ENCODE measurements at regions not wholly inside any gene's neighbourhood (a gene's known extent, or its start where the extent isn't known, plus 50 kb on each side); places are given as distances from the start of the nearest gene placed in this dataset.

- no peak overlapping the region for H3K4me3 ChIP-seq (ENCODE audit: low read length in 2 of 2)
- WGBS, 2 donors, result 9 to 11% methylated on average over 1 of the region's 1 CpG
- no peaks in the 10 kb centered on the region for H3K27me3 ChIP-seq (ENCODE audit: control insufficient read depth in 1 of 2, insufficient read depth in 2 of 2, low read length in 1 of 2)
- H3K4me1 ChIP-seq (ENCODE audit: control insufficient read depth in 1 of 2, insufficient read depth in 2 of 2, low read length in 2 of 2), result no peaks in the 10 kb centered on the region
- ATAC-seq (ENCODE audit: low FRiP score) (no peak), DNase-seq (no peak)
- no peaks in the 10 kb centered on the region for H3K36me3 ChIP-seq (ENCODE audit: control insufficient read depth in 1 of 2, insufficient read depth in 2 of 2, low read length in 1 of 2)
- no peaks in the 10 kb centered on the region for H3K9me3 ChIP-seq (ENCODE audit: control insufficient read depth, low read length)
- intact Hi-C loops (cut with DNase I), result loop anchor here in 1 of 2 donors (2.0 kb wide), 1 partner anchor 135 kb away; no protein-coding TSS in a partner anchor
- H3K27ac ChIP-seq (ENCODE audit: low read depth in 1 of 2, low read length in 2 of 2), result no peak overlapping the region
Measured at GRCh38 chr1:55275941-55276341, 60.8 kb upstream of the USP24 start.

- no peak overlapping the region for H3K4me3 ChIP-seq (ENCODE audit: low read length in 2 of 2)
- WGBS, 2 donors, result 44 to 51% methylated on average over 12 of the region's 12 CpGs
- H3K27me3 ChIP-seq (ENCODE audit: control insufficient read depth in 1 of 2, insufficient read depth in 2 of 2, low read length in 1 of 2), result no peaks in the 10 kb centered on the region
- no peaks in the 10 kb centered on the region for H3K9me3 ChIP-seq (ENCODE audit: control insufficient read depth, low read length)
- intact Hi-C loops (cut with DNase I), result no loop called here
- ATAC-seq (ENCODE audit: low FRiP score) (no peak), DNase-seq (no peak)
- no peaks in the 10 kb centered on the region for H3K4me1 ChIP-seq (ENCODE audit: control insufficient read depth in 1 of 2, insufficient read depth in 2 of 2, low read length in 2 of 2)
- no peaks in the 10 kb centered on the region for H3K36me3 ChIP-seq (ENCODE audit: control insufficient read depth in 1 of 2, insufficient read depth in 2 of 2, low read length in 1 of 2)
- no peak overlapping the region for H3K27ac ChIP-seq (ENCODE audit: low read depth in 1 of 2, low read length in 2 of 2)
Measured at GRCh38 chr1:55275151-55275748, 60.1 kb upstream of the USP24 start.

DNA sequence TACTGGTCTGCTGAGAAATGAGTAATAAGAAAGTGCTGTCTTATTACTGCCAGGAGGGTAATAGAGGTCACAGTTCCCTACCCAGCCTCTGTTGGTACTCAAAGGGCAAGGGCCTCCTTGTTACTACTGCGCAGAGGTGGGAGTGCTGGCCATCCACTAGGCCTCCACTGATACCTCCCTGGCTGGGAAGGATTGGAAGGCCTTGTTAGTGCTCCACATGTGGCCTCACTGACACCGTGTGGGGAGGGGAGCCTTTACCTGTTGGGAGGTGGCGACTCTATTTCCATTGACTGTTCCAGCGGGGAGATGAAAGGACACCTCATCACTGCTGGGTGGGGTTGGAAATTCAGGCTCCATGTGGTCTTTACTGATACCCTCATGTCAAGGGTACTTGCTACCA, 57.8 kb upstream of the USP24 start:
- WGBS, 2 donors, result 75 to 78% methylated on average over 4 of the region's 4 CpGs
- ATAC-seq (ENCODE audit: low FRiP score) (no peak), DNase-seq (no peak)
- Histone ChIP-seq H3K36me3 (ENCODE audit: control insufficient read depth in 1 of 2, insufficient read depth in 2 of 2, low read length in 1 of 2) (no peaks in the 10 kb centered on the region), H3K9me3 (ENCODE audit: control insufficient read depth, low read length) (no peaks in the 10 kb centered on the region), H3K4me3 (ENCODE audit: low read length in 2 of 2) (no peak overlapping the region), H3K4me1 (ENCODE audit: control insufficient read depth in 1 of 2, insufficient read depth in 2 of 2, low read length in 2 of 2) (no peaks in the 10 kb centered on the region), H3K27me3 (ENCODE audit: control insufficient read depth in 1 of 2, insufficient read depth in 2 of 2, low read length in 1 of 2) (no peaks in the 10 kb centered on the region), H3K27ac (ENCODE audit: low read depth in 1 of 2, low read length in 2 of 2) (no peak overlapping the region)
- intact Hi-C loops (cut with DNase I), result no loop called here

Data from aorta (tissue), 5 donors.